SK-N-SH treated with all-trans-retinoic acid at 6 μM for 48 hours (cell line): ENCODE measurements at regions not wholly inside any gene's neighbourhood (a gene's known extent, or its start where the extent isn't known, plus 50 kb on each side); places are given as distances from the start of the nearest gene placed in this dataset.

Source experiments
- ATAC-seq: fragments of 200-7000 bp; cut with Tn5 transposase; 3 replicates; pipeline ENCODE4 v1.9.1; 2020; ENCODE audit warnings: mild to moderate bottlenecking, moderate library complexity
- ARNTL ChIP-seq: fragments of 450-650 bp; formaldehyde crosslinking; IDR thresholded peaks from 2 replicates; pipeline ENCODE4 v1.5.0; 2020; ENCODE audit warnings: low read depth, mild to moderate bottlenecking, moderate library complexity, borderline replicate concordance
- BACH2 ChIP-seq: fragments of 250-450 bp; sonication (Bioruptor Pico); IDR thresholded peaks from 2 replicates; pipeline ENCODE4 v1.9.0; 2021; ENCODE audit warnings: mild to moderate bottlenecking, borderline replicate concordance
- CSDC2 ChIP-seq: fragments of 250-450 bp; sonication (Bioruptor Pico); IDR thresholded peaks from 2 replicates; pipeline ENCODE4 v1.5.0; 2020; ENCODE audit warnings: mild to moderate bottlenecking, moderate library complexity
- ESRRG ChIP-seq: fragments of 250-450 bp; sonication (Bioruptor Pico); IDR thresholded peaks from 2 replicates; pipeline ENCODE4 v1.6.1; 2021; ENCODE audit warnings: mild to moderate bottlenecking
- GLIS3 ChIP-seq: fragments of 250-450 bp; sonication (Bioruptor Pico); IDR thresholded peaks from 2 replicates; pipeline ENCODE4 v1.5.0; 2020; ENCODE audit warnings: mild to moderate bottlenecking, moderate library complexity
- ISL1 ChIP-seq: fragments of 250-450 bp; sonication (Bioruptor Pico); IDR thresholded peaks from 2 replicates; pipeline ENCODE4 v2.1.2; 2022; ENCODE audit warnings: mild to moderate bottlenecking, moderate library complexity
- OSR1 ChIP-seq: fragments of 250-450 bp; sonication (Bioruptor Pico); IDR thresholded peaks from 2 replicates; pipeline ENCODE4 v1.8.0; 2022; ENCODE audit warnings: moderate library complexity, mild to moderate bottlenecking, inconsistent platforms
- PPARA ChIP-seq: fragments of 250-450 bp; sonication (Bioruptor Pico); IDR thresholded peaks from 2 replicates; pipeline ENCODE4 v1.5.0; 2020; ENCODE audit warnings: mild to moderate bottlenecking, borderline replicate concordance
- RARB ChIP-seq: fragments of 250-450 bp; sonication (Bioruptor Pico); IDR thresholded peaks from 2 replicates; pipeline ENCODE4 v1.8.0; 2021; ENCODE audit warnings: mild to moderate bottlenecking, moderate library complexity
- SNAI2 ChIP-seq: fragments of 250-450 bp; sonication (Bioruptor Pico); IDR thresholded peaks from 2 replicates; pipeline ENCODE4 v1.5.0; 2020; ENCODE audit warnings: mild to moderate bottlenecking, moderate library complexity
- TCF4 ChIP-seq: fragments of 250-450 bp; sonication (Bioruptor Pico); IDR thresholded peaks from 2 replicates; pipeline ENCODE4 v1.8.0; 2021; ENCODE audit warnings: mild to moderate bottlenecking, moderate library complexity, borderline replicate concordance
- TOX ChIP-seq: fragments of 250-450 bp; sonication (Bioruptor Pico); IDR thresholded peaks from 2 replicates; pipeline ENCODE4 v1.8.0; 2021; ENCODE audit warnings: mild to moderate bottlenecking, moderate library complexity, borderline replicate concordance
- ZC3H10 ChIP-seq: fragments of 250-450 bp; sonication (Bioruptor Pico); IDR thresholded peaks from 2 replicates; pipeline ENCODE4 v1.5.1; 2021; ENCODE audit warnings: mild to moderate bottlenecking, moderate library complexity
- ZFP3 ChIP-seq: fragments of 250-450 bp; sonication (Bioruptor Pico); IDR thresholded peaks from 2 replicates; pipeline ENCODE4 v1.5.0; 2020; ENCODE audit warnings: mild to moderate bottlenecking, moderate library complexity
- ZFP30 ChIP-seq: fragments of 450-650 bp; formaldehyde crosslinking; IDR thresholded peaks from 2 replicates; pipeline ENCODE4 v1.5.0; 2022; ENCODE audit warnings: mild to moderate bottlenecking, moderate library complexity
- ZNF565 ChIP-seq: fragments of 450-650 bp; formaldehyde crosslinking; conservative IDR thresholded peaks from 2 replicates; pipeline ENCODE4 v1.5.0; 2020; ENCODE audit warnings: low read depth, mild to moderate bottlenecking, moderate library complexity
- ZNF70 ChIP-seq: fragments of 450-650 bp; formaldehyde crosslinking; IDR thresholded peaks from 2 replicates; pipeline ENCODE4 v1.5.0; 2020; ENCODE audit warnings: mild to moderate bottlenecking, moderate library complexity
- ZNF8 ChIP-seq: fragments of 450-650 bp; formaldehyde crosslinking; IDR thresholded peaks from 2 replicates; pipeline ENCODE4 v1.5.0; 2020; ENCODE audit warnings: mild to moderate bottlenecking, moderate library complexity
- TF ChIP-seq, protein P1 (sequence below): fragments of 250-450 bp; sonication (Bioruptor Pico); IDR thresholded peaks from 2 replicates; pipeline ENCODE4 v1.5.1; 2020; ENCODE audit warnings: low read depth, mild to moderate bottlenecking, moderate library complexity
- TF ChIP-seq, protein P2 (sequence below): fragments of 250-450 bp; sonication (Bioruptor Pico); IDR thresholded peaks from 2 replicates; pipeline ENCODE4 v1.8.0; 2020; ENCODE audit warnings: mild to moderate bottlenecking, moderate library complexity, borderline replicate concordance
- TF ChIP-seq, protein P3 (sequence below): fragments of 250-450 bp; sonication (Bioruptor Pico); IDR thresholded peaks from 2 replicates; pipeline ENCODE4 v1.8.0; 2021; ENCODE audit warnings: low read depth, mild to moderate bottlenecking, moderate library complexity, borderline replicate concordance
- TF ChIP-seq, protein P4 (sequence below): fragments of 250-450 bp; sonication (Bioruptor Pico); IDR thresholded peaks from 2 replicates; pipeline ENCODE4 v1.5.1; 2021; ENCODE audit warnings: mild to moderate bottlenecking, moderate library complexity
- TF ChIP-seq, protein P5 (sequence below): fragments of 250-450 bp; sonication (Bioruptor Pico); IDR thresholded peaks from 2 replicates; pipeline ENCODE4 v1.5.0; 2020; ENCODE audit warnings: mild to moderate bottlenecking, moderate library complexity

DNA sequence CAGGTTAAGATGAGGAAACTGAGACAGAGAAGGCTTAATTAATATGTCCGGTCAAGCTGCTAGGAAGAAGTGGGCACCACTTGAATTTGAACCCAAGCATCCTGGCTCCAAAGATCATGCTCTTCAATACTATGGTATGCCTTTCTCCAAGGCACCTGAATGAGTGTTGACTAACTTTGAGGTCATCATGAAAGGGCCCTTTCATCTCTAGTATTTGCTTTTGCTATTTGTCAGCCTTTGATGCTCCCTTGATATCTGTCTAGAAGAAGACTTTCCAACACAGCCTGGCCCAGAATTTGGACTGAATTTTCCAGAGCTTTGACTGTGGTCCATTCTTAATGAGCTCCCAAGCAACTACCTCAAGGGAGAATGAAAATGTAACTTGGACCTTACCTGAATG is 179.1 kb upstream of the DKK2 start:
- no peak for ATAC-seq
- TF ChIP-seq ZNF70 (CRISPR knock-in tag): no peak
- TF ChIP-seq ISL1 (CRISPR knock-in tag): no peak
- TF ChIP-seq CSDC2: no peak
- no peak for TF ChIP-seq ZNF565 (CRISPR knock-in tag)
- no peak for TF ChIP-seq ZC3H10
- no peak for TF ChIP-seq PPARA (CRISPR knock-in tag)
- no peak for TF ChIP-seq TOX (CRISPR knock-in tag)
- TF ChIP-seq, protein P1, sequence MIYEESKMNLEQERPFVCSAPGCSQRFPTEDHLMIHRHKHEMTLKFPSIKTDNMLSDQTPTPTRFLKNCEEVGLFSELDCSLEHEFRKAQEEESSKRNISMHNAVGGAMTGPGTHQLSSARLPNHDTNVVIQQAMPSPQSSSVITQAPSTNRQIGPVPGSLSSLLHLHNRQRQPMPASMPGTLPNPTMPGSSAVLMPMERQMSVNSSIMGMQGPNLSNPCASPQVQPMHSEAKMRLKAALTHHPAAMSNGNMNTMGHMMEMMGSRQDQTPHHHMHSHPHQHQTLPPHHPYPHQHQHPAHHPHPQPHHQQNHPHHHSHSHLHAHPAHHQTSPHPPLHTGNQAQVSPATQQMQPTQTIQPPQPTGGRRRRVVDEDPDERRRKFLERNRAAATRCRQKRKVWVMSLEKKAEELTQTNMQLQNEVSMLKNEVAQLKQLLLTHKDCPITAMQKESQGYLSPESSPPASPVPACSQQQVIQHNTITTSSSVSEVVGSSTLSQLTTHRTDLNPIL (CRISPR knock-in tag): no peak
- TF ChIP-seq, protein P2, sequence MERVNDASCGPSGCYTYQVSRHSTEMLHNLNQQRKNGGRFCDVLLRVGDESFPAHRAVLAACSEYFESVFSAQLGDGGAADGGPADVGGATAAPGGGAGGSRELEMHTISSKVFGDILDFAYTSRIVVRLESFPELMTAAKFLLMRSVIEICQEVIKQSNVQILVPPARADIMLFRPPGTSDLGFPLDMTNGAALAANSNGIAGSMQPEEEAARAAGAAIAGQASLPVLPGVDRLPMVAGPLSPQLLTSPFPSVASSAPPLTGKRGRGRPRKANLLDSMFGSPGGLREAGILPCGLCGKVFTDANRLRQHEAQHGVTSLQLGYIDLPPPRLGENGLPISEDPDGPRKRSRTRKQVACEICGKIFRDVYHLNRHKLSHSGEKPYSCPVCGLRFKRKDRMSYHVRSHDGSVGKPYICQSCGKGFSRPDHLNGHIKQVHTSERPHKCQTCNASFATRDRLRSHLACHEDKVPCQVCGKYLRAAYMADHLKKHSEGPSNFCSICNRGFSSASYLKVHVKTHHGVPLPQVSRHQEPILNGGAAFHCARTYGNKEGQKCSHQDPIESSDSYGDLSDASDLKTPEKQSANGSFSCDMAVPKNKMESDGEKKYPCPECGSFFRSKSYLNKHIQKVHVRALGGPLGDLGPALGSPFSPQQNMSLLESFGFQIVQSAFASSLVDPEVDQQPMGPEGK (CRISPR knock-in tag): no peak
- TF ChIP-seq, protein P3, sequence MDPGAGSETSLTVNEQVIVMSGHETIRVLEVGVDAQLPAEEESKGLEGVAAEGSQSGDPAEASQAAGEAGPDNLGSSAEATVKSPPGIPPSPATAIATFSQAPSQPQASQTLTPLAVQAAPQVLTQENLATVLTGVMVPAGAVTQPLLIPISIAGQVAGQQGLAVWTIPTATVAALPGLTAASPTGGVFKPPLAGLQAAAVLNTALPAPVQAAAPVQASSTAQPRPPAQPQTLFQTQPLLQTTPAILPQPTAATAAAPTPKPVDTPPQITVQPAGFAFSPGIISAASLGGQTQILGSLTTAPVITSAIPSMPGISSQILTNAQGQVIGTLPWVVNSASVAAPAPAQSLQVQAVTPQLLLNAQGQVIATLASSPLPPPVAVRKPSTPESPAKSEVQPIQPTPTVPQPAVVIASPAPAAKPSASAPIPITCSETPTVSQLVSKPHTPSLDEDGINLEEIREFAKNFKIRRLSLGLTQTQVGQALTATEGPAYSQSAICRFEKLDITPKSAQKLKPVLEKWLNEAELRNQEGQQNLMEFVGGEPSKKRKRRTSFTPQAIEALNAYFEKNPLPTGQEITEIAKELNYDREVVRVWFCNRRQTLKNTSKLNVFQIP (CRISPR knock-in tag): no peak
- no peak for TF ChIP-seq ZFP30 (CRISPR knock-in tag)
- no peak for TF ChIP-seq GLIS3 (CRISPR knock-in tag)
- TF ChIP-seq ESRRG (CRISPR knock-in tag): no peak
- no peak for TF ChIP-seq OSR1 (CRISPR knock-in tag)
- TF ChIP-seq BACH2 (CRISPR knock-in tag): no peak
- TF ChIP-seq ARNTL (CRISPR knock-in tag): no peak
- TF ChIP-seq ZNF8: no peak
- TF ChIP-seq SNAI2 (CRISPR knock-in tag): no peak
- TF ChIP-seq, protein P4, sequence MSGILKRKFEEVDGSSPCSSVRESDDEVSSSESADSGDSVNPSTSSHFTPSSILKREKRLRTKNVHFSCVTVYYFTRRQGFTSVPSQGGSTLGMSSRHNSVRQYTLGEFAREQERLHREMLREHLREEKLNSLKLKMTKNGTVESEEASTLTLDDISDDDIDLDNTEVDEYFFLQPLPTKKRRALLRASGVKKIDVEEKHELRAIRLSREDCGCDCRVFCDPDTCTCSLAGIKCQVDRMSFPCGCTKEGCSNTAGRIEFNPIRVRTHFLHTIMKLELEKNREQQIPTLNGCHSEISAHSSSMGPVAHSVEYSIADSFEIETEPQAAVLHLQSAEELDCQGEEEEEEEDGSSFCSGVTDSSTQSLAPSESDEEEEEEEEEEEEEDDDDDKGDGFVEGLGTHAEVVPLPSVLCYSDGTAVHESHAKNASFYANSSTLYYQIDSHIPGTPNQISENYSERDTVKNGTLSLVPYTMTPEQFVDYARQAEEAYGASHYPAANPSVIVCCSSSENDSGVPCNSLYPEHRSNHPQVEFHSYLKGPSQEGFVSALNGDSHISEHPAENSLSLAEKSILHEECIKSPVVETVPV (CRISPR knock-in tag): no peak
- TF ChIP-seq, protein P5, sequence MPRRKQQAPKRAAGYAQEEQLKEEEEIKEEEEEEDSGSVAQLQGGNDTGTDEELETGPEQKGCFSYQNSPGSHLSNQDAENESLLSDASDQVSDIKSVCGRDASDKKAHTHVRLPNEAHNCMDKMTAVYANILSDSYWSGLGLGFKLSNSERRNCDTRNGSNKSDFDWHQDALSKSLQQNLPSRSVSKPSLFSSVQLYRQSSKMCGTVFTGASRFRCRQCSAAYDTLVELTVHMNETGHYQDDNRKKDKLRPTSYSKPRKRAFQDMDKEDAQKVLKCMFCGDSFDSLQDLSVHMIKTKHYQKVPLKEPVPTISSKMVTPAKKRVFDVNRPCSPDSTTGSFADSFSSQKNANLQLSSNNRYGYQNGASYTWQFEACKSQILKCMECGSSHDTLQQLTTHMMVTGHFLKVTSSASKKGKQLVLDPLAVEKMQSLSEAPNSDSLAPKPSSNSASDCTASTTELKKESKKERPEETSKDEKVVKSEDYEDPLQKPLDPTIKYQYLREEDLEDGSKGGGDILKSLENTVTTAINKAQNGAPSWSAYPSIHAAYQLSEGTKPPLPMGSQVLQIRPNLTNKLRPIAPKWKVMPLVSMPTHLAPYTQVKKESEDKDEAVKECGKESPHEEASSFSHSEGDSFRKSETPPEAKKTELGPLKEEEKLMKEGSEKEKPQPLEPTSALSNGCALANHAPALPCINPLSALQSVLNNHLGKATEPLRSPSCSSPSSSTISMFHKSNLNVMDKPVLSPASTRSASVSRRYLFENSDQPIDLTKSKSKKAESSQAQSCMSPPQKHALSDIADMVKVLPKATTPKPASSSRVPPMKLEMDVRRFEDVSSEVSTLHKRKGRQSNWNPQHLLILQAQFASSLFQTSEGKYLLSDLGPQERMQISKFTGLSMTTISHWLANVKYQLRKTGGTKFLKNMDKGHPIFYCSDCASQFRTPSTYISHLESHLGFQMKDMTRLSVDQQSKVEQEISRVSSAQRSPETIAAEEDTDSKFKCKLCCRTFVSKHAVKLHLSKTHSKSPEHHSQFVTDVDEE: no peak

DNA sequence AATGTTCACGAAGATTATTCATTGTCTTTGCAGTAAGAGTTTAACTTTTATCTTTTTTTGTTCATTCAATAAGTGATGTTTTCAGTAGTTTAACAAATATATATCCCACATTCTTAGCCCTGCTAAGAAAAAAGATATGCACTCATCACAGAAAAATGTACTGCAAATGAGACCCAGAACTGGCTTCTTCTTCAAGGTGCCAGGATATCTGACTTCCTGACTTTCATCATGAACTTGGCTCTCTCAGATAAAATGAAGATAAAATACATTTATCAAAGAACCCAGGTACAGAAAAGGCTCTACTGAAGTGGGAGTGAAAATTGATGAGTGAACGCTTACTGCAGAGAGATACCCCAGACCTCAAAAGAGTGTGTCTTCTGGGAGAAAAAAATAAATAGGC is 177.8 kb upstream of the DKK2 start:
- ATAC-seq: peak; percentile 69
- TF ChIP-seq CSDC2 (no peak), BACH2 (CRISPR knock-in tag) (no peak), ZFP30 (CRISPR knock-in tag) (no peak), ISL1 (CRISPR knock-in tag) (no peak), ZC3H10 (no peak), GLIS3 (CRISPR knock-in tag) (no peak), ARNTL (CRISPR knock-in tag) (no peak), TCF4 (CRISPR knock-in tag) (no peak), RARB (CRISPR knock-in tag) (no peak), ZNF70 (CRISPR knock-in tag) (no peak), TOX (CRISPR knock-in tag) (no peak), ESRRG (CRISPR knock-in tag) (no peak), ZFP3 (CRISPR knock-in tag) (no peak), PPARA (CRISPR knock-in tag) (no peak), ZNF565 (CRISPR knock-in tag) (no peak)
- TF ChIP-seq, protein P1 (CRISPR knock-in tag): no peak
- TF ChIP-seq, protein P2 (CRISPR knock-in tag): no peak
- TF ChIP-seq, protein P4 (CRISPR knock-in tag): no peak
- TF ChIP-seq, protein P3 (CRISPR knock-in tag): no peak
